H9 (cell line): ENCODE measurements at regions not wholly inside any gene's neighbourhood (a gene's known extent, or its start where the extent isn't known, plus 50 kb on each side); places are given as distances from the start of the nearest gene placed in this dataset.

ENCODE experiments used
- DNase-seq: peaks from one replicate; pipeline ENCODE4 v3.0.0-alpha.2; 2017
- H2AFZ ChIP-seq: one replicate; pipeline ENCODE4 v1.6.1; 2013; ENCODE audit warnings: mild to moderate bottlenecking, low read length, control low read depth, moderate library complexity
- H2AK5ac ChIP-seq: 2 replicates; pipeline ENCODE4 v1.6.1; 2013; ENCODE audit warnings: low read length, control low read depth, mixed read lengths; ENCODE audit not compliant: insufficient read length
- H2BK120ac ChIP-seq: one replicate; pipeline ENCODE4 v1.6.1; 2013; ENCODE audit warnings: low read depth, mild to moderate bottlenecking, low read length, control low read depth, inconsistent platforms; ENCODE audit not compliant: poor library complexity, severe bottlenecking
- H2BK12ac ChIP-seq: 2 replicates; pipeline ENCODE4 v1.6.1; 2013; ENCODE audit warnings: low read length, control low read depth, mixed read lengths, low read depth; ENCODE audit not compliant: insufficient read length
- H2BK15ac ChIP-seq: 2 replicates; pipeline ENCODE4 v1.6.1; 2013; ENCODE audit warnings: low read depth, low read length, control low read depth
- H2BK20ac ChIP-seq: one replicate; pipeline ENCODE4 v1.6.1; 2013; ENCODE audit warnings: low read depth, mild to moderate bottlenecking, low read length, control low read depth, inconsistent platforms; ENCODE audit not compliant: poor library complexity, severe bottlenecking
- H2BK5ac ChIP-seq: 2 replicates; pipeline ENCODE4 v1.6.1; 2013; ENCODE audit warnings: low read length, control low read depth, mixed read lengths; ENCODE audit not compliant: insufficient read length
- H3K14ac ChIP-seq: 2 replicates; pipeline ENCODE4 v1.6.1; 2013; ENCODE audit warnings: low read length, control low read depth; ENCODE audit not compliant: insufficient read depth
- H3K18ac ChIP-seq: 2 replicates; pipeline ENCODE4 v1.6.1; 2013; ENCODE audit warnings: low read depth, mild to moderate bottlenecking, mixed read lengths, low read length, control low read depth; ENCODE audit not compliant: insufficient read length
- H3K23ac ChIP-seq: 2 replicates; pipeline ENCODE4 v1.6.1; 2013; ENCODE audit warnings: low read length, control low read depth, mixed read lengths, low read depth; ENCODE audit not compliant: insufficient read length
- H3K23me2 ChIP-seq: 2 replicates; pipeline ENCODE4 v1.6.1; 2013; ENCODE audit warnings: low read depth, mild to moderate bottlenecking, mixed read lengths, low read length, control low read depth; ENCODE audit not compliant: insufficient read length, poor library complexity, severe bottlenecking
- H3K27ac ChIP-seq: 2 replicates; pipeline ENCODE4 v1.5.1; 2013; ENCODE audit warnings: low read length, control low read depth, mixed read lengths, low read depth; ENCODE audit not compliant: insufficient read length
- H3K27me3 ChIP-seq: 2 replicates; pipeline ENCODE4 v1.6.1; 2013; ENCODE audit warnings: low read length, control low read depth, inconsistent platforms; ENCODE audit not compliant: insufficient read depth
- H3K4ac ChIP-seq: 2 replicates; pipeline ENCODE4 v1.6.1; 2013; ENCODE audit warnings: low read depth, mild to moderate bottlenecking, control low read depth, inconsistent platforms, low read length, moderate library complexity
- H3K4me1 ChIP-seq: 2 replicates; pipeline ENCODE4 v1.6.1; 2013; ENCODE audit warnings: low read length, control low read depth, inconsistent platforms; ENCODE audit not compliant: insufficient read depth
- H3K4me2 ChIP-seq: 2 replicates; pipeline ENCODE4 v1.6.1; 2013; ENCODE audit warnings: low read length, control low read depth, mixed read lengths; ENCODE audit not compliant: insufficient read length, insufficient read depth
- H3K56ac ChIP-seq: 2 replicates; pipeline ENCODE4 v1.6.1; 2013; ENCODE audit warnings: low read depth, mild to moderate bottlenecking, mixed read lengths, low read length, control low read depth; ENCODE audit not compliant: insufficient read length
- H3K79me1 ChIP-seq: 2 replicates; pipeline ENCODE4 v1.6.1; 2013; ENCODE audit warnings: low read depth, mild to moderate bottlenecking, moderate library complexity, low read length, control low read depth, inconsistent platforms; ENCODE audit not compliant: insufficient read depth, poor library complexity, severe bottlenecking
- H3K79me2 ChIP-seq: 2 replicates; pipeline ENCODE4 v1.6.1; 2013; ENCODE audit warnings: low read length, control low read depth, inconsistent platforms; ENCODE audit not compliant: insufficient read depth
- H3K9ac ChIP-seq: 2 replicates; pipeline ENCODE4 v1.6.1; 2013; ENCODE audit warnings: low read length, control low read depth, mixed read lengths; ENCODE audit not compliant: insufficient read length; ENCODE audit errors: extremely low read depth
- H3K9me3 ChIP-seq: one replicate; pipeline ENCODE4 v1.6.1; 2013; ENCODE audit warnings: low read depth, low read length, inconsistent platforms; ENCODE audit not compliant: control insufficient read depth
- H3T11ph ChIP-seq: one replicate; pipeline ENCODE4 v1.6.1; 2013; ENCODE audit warnings: mild to moderate bottlenecking, low read length, control low read depth, inconsistent platforms
- H4K20me1 ChIP-seq: one replicate; pipeline ENCODE4 v1.6.1; 2013; ENCODE audit not compliant: control insufficient read depth, insufficient read length, insufficient read depth
- H4K5ac ChIP-seq: 2 replicates; pipeline ENCODE4 v1.6.1; 2013; ENCODE audit warnings: low read depth, mild to moderate bottlenecking, mixed read lengths, low read length, control low read depth; ENCODE audit not compliant: insufficient read length
- H4K8ac ChIP-seq: replicated peaks from 2 replicates; pipeline ENCODE4 v1.6.1; 2013; ENCODE audit warnings: low read length, control low read depth, mixed read lengths, low read depth; ENCODE audit not compliant: insufficient read length
- H4K91ac ChIP-seq: 2 replicates; pipeline ENCODE4 v1.6.1; 2013; ENCODE audit warnings: low read depth, mild to moderate bottlenecking, moderate library complexity, mixed read lengths, low read length, control low read depth; ENCODE audit not compliant: insufficient read length
- H3K27ac Mint-ChIP-seq, 3 experiments: 2 replicates in 2 of 3; 3 replicates in 1 of 3; pipeline ENCODE4 v1.8.0; 2020 to 2021; ENCODE audit warnings: mixed read lengths in 3 of 3, mild to moderate bottlenecking in 1 of 3, moderate library complexity in 1 of 3
- H3K27me3 Mint-ChIP-seq: 2 replicates; pipeline ENCODE4 v1.8.0; 2021; ENCODE audit warnings: low read depth, mild to moderate bottlenecking, moderate library complexity, mixed read lengths
- H3K36me3 Mint-ChIP-seq, 3 experiments: 2 replicates in 2 of 3; 3 replicates in 1 of 3; pipeline ENCODE4 v1.8.0; 2020 to 2021; ENCODE audit warnings: low read depth in 3 of 3, mixed read lengths in 3 of 3; ENCODE audit not compliant: insufficient read depth in 1 of 3
- H3K4me1 Mint-ChIP-seq, 2 experiments: 2 replicates each; pipeline ENCODE4 v1.8.0; 2020; ENCODE audit warnings: mixed read lengths in 2 of 2
- H3K4me3 Mint-ChIP-seq, 2 experiments: 2 replicates in 1 of 2; 3 replicates in 1 of 2; pipeline ENCODE4 v1.8.0; 2020 to 2021; ENCODE audit warnings: mild to moderate bottlenecking in 2 of 2, mixed read lengths in 2 of 2, moderate library complexity in 1 of 2
- H3K9me3 Mint-ChIP-seq, 2 experiments: 2 replicates in 1 of 2; 3 replicates in 1 of 2; pipeline ENCODE4 v1.8.0; 2020; ENCODE audit warnings: mild to moderate bottlenecking in 2 of 2, mixed read lengths in 2 of 2, moderate library complexity in 1 of 2
- CTCF ChIP-seq: fragments of 200-600 bp; sonication (generic); conservative IDR thresholded peaks from 3 replicates; pipeline ENCODE4 v1.8.0; 2021; ENCODE audit warnings: antibody characterized with exemption, mild to moderate bottlenecking
- WGBS: extraction: QIAGEN DNeasy Blood & Tissue Kit; methylation state at CpG from one replicate; pipeline ENCODE4 v1.1.7; 2013; ENCODE audit warnings: missing lambda C conversion rate, low lambda C conversion rate, mixed read lengths; ENCODE audit not compliant: insufficient read length; ENCODE audit errors: extremely low coverage; 5-methylcytosine and 5-hydroxymethylcytosine counted together

- H3K4me2 ChIP-seq, result peak overlapping the region; percentile 38
Measured at GRCh38 chr14:89576960-89577359, 159.9 kb upstream of the FOXN3 start.

More at GRCh38 chr14:89576960-89577359, 159.9 kb upstream of the FOXN3 start:
- no peaks in the 10 kb centered on the region for H3K27me3 ChIP-seq
- no peak overlapping the region for H4K91ac ChIP-seq
- no peak overlapping the region for H4K5ac ChIP-seq
- no peak overlapping the region for H3K4ac ChIP-seq
- no peak overlapping the region for H3K18ac ChIP-seq
- H3K9ac ChIP-seq, result no peak overlapping the region
- H2AK5ac ChIP-seq, result no peak overlapping the region
- H3T11ph ChIP-seq, result no peak overlapping the region
- no peak overlapping the region for H4K8ac ChIP-seq
- Mint-ChIP-seq H3K36me3 (peaks cover 13 to 23% (median 20%) of the 10 kb centered on the region in 3 experiments), H3K27me3 (no peaks in the 10 kb centered on the region), H3K4me3 (peak overlapping the region; percentile 8 to 63; a peak in 3 of 5 replicates), H3K27ac (peak overlapping the region; percentile 64 to 98 (median 67); a peak in 5 of 7 replicates), H3K4me1 (peaks cover 43 to 46% of the 10 kb centered on the region in 2 experiments), H3K9me3 (no peaks in the 10 kb centered on the region)
- H2BK5ac ChIP-seq, result no peak overlapping the region
- H3K27ac ChIP-seq, result no peak overlapping the region
- peak; percentile 46 for DNase-seq
- no peak overlapping the region for H2BK120ac ChIP-seq
- H3K9me3 ChIP-seq, result no peaks in the 10 kb centered on the region
- no peak overlapping the region for H2AFZ ChIP-seq
- H4K20me1 ChIP-seq, result no peaks in the 10 kb centered on the region
- H3K79me2 ChIP-seq, result peaks cover 10% of the 10 kb centered on the region; the same call in 1 of the 2 replicates
- no peak overlapping the region for H2BK20ac ChIP-seq
- H3K79me1 ChIP-seq, result peaks cover 7% of the 10 kb centered on the region
- peaks cover 18% of the 10 kb centered on the region; the same call in 1 of the 2 replicates for H3K4me1 ChIP-seq
- no peaks in the 10 kb centered on the region for H3K23me2 ChIP-seq
- WGBS, result no CpG with 5 or more reads among the region's 8 CpGs
- H3K23ac ChIP-seq, result no peak overlapping the region
- TF ChIP-seq CTCF, result no peak
- no peak overlapping the region for H3K14ac ChIP-seq
- H3K56ac ChIP-seq, result no peak overlapping the region
- no peak overlapping the region for H2BK12ac ChIP-seq
- no peak overlapping the region for H2BK15ac ChIP-seq
